C4-2B (cell line): ENCODE measurements at regions not wholly inside any gene's neighbourhood (a gene's known extent, or its start where the extent isn't known, plus 50 kb on each side); places are given as distances from the start of the nearest gene placed in this dataset.

ENCODE experiments used
- H3K27ac ChIP-seq: fragments of 450-650 bp; 2 replicates; pipeline ENCODE4 v1.5.1; 2017
- CTCF ChIP-seq: fragments of 450-650 bp; conservative IDR thresholded peaks from 2 replicates; pipeline ENCODE4 v1.5.1; 2017; ENCODE audit warnings: mild to moderate bottlenecking
- ZFX ChIP-seq: fragments of 450-650 bp; IDR thresholded peaks from 2 replicates; pipeline ENCODE4 v1.6.1; 2017

- no peak for TF ChIP-seq CTCF
- no peak for TF ChIP-seq ZFX
- no peak overlapping the region for H3K27ac ChIP-seq
Measured at GRCh38 chr2:239682518-239682917, 281.7 kb upstream of the HDAC4 start.

DNA sequence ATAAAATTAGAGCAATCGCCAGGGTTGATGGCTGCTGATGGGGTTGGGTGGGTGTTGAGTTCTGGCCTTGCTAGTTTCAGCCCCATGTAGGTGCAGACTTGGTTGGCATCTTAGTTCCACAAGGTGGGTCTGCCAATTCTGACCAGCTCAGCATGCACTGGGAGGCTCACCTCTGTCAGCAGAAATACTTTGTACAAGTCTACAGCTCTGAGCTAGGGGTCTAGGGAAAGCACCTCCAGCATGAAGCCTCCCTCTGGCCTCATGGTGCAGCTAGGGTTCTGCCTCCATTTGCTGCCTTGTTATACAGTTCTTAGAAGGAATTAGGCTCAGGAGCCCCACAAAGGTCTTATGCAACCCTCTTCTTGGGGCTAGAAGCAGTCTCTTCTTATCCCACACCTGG, 278.9 kb upstream of the HDAC4 start:
- no peak overlapping the region for H3K27ac ChIP-seq
- TF ChIP-seq ZFX (no peak), CTCF (no peak)

DNA sequence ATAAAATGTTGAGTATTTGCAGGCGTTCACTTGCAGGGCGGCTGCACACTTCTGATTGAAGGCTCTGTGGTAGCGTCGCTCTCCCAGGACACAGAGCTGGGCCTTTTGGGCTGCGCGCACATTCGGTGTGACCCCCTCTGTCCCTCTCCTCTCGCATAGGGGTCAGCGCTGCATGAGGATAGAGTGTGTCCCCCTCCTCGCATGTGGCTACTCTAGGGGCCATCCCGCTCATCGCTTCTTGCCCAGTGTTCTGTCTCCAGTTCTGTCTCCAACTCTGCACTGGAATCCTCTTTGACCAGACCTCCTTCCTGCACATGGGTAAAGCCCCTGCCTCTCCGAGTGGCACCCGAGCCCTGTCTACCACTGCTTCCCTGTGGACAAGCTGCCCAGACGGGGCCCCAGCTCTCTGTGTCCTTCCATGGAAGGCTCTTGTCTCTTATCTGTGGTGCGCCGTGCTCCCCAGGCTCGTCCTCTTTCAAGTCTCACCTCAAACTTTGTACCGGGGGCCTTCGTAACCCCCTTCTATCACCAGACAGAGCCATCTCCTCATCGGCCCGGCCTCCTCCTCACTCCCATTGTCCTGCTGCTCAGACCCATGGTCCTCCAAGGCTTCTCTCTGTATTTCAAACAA, 278.0 kb upstream of the HDAC4 start:
- no peak overlapping the region for H3K27ac ChIP-seq
- TF ChIP-seq CTCF: no peak
- TF ChIP-seq ZFX: no peak

DNA sequence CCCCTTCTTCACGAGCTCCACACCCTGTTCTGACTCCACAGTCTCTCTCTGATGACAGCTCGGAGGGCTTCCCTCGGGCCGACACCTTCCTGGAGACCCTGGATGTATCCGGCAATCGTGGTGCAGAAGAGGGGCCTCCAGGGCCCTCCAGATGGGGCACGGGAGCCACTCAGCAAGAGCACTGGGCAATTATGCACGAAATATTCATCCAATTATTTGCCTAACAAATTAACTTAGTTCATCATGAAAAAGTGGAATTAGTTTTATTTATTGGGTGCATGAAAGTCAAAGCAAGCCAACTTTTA, 277.3 kb upstream of the HDAC4 start:
- TF ChIP-seq CTCF: no peak
- no peak for TF ChIP-seq ZFX

GRCh38 chr2:239677453-239678185, 276.8 kb upstream of the HDAC4 start:
- no peak for TF ChIP-seq ZFX
- TF ChIP-seq CTCF: no peak
- H3K27ac ChIP-seq: no peak overlapping the region

More for the DNA sequence above, 277.3 kb upstream of the HDAC4 start:
- H3K27ac ChIP-seq: no peak overlapping the region

DNA sequence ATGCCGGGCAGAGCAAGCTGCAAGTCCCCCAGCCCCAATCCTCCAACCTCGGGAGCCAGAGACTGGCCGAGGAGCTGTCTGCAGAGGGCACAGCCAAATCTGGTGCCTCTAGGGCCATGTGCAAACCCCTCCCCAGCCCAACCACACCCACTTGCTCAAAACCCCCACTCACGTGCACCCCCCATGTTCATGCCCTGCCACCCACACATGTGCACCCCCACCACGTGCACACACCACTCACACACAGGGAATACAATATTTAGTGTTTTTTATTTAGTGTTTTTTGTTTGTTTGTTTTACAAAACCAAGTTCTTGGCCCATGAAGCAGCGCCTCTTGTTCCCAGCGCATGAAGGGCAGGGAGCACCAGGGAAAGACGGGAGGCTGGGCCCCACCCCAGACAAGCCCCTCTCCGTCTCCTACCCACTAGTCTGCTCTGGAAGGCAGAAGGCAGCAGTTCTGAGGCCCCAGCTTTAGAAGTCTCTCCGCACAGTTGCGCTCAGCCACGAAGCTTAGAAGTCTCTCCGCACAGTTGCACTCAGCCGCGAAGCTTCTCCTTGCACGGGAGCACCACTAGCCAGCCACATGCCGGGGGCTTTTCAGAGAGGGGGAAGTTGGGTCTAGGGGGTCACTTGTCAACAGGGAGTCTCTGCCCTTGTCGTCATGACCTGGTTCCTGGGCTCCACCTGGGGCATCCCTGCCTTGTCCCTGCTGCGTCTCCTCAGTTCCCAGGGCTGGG, 276.1 kb upstream of the HDAC4 start:
- TF ChIP-seq CTCF (no peak), ZFX (no peak)
- H3K27ac ChIP-seq: no peak overlapping the region
